H1 (cell line): ENCODE measurements at regions not wholly inside any gene's neighbourhood (a gene's known extent, or its start where the extent isn't known, plus 50 kb on each side); places are given as distances from the start of the nearest gene placed in this dataset.

ENCODE experiments used
- CTCF ChIA-PET: fragments of 300-600 bp; sonication (Branson Sonifier 250); formaldehyde crosslinking; loops from one replicate; lab custom pipeline; 2021; ENCODE audit not compliant: partially characterized antibody; lab: Charles Lee
- POLR2A ChIA-PET: fragments of 300-600 bp; sonication (Branson Sonifier 250); formaldehyde crosslinking; loops from one replicate; lab custom pipeline; 2021; ENCODE audit warnings: inconsistent platforms; ENCODE audit not compliant: partially characterized antibody; lab: Charles Lee
- DNase-seq, 2 experiments: peaks; one replicate each; pipeline versions ENCODE4 v3.0.0 to v3.0.0-alpha.2; 2010 to 2022; ENCODE audit warnings: low spot score in 2 of 2, low read depth in 1 of 2, mixed read lengths in 1 of 2
- FAIRE-seq: peaks from 2 replicates; lab custom pipeline; 2011; peaks lifted over from hg19 to GRCh38; lab: Jason Lieb, UNC
- H2AFZ ChIP-seq: 2 replicates; pipeline ENCODE4 v1.8.1; 2012; ENCODE audit warnings: low read length, inconsistent platforms
- H2AK5ac ChIP-seq: 2 replicates; pipeline ENCODE4 v1.6.1; 2013; ENCODE audit warnings: low read depth, low read length
- H2BK120ac ChIP-seq: replicated peaks from 2 replicates; pipeline ENCODE3; 2013; ENCODE audit warnings: low read depth, low read length, inconsistent platforms
- H2BK12ac ChIP-seq: 2 replicates; pipeline ENCODE4 v1.6.1; 2013; ENCODE audit warnings: low read depth, low read length
- H2BK15ac ChIP-seq: 2 replicates; pipeline ENCODE4 v1.6.1; 2013; ENCODE audit warnings: low read length
- H2BK20ac ChIP-seq: 2 replicates; pipeline ENCODE4 v1.6.1; 2013; ENCODE audit warnings: low read length
- H2BK5ac ChIP-seq: 2 replicates; pipeline ENCODE4 v1.6.1; 2013; ENCODE audit warnings: low read depth, low read length
- H3K14ac ChIP-seq: 2 replicates; pipeline ENCODE4 v1.6.1; 2013; ENCODE audit warnings: inconsistent platforms; ENCODE audit not compliant: insufficient read length
- H3K18ac ChIP-seq: 2 replicates; pipeline ENCODE4 v1.6.1; 2013; ENCODE audit warnings: low read length; ENCODE audit errors: extremely low read depth
- H3K23ac ChIP-seq: 2 replicates; pipeline ENCODE4 v1.6.1; 2013; ENCODE audit warnings: inconsistent platforms; ENCODE audit not compliant: insufficient read length
- H3K23me2 ChIP-seq: 2 replicates; pipeline ENCODE4 v1.6.1; 2013; ENCODE audit warnings: low read depth, low read length
- H3K27ac ChIP-seq: 2 replicates; pipeline ENCODE4 v1.6.1; 2011; ENCODE audit warnings: low read depth, low read length, inconsistent platforms
- H3K27me3 ChIP-seq, 4 experiments: replicated peaks in 1 of 4; 1 replicate in 1 of 4; 2 replicates in 3 of 4; pipeline versions ENCODE4 v1.6.1 to v1.8.1; 2011 to 2013; ENCODE audit warnings: low read length in 3 of 4, mild to moderate bottlenecking in 3 of 4, inconsistent platforms in 2 of 4, mixed read lengths in 2 of 4, moderate library complexity in 1 of 4; ENCODE audit not compliant: control insufficient read depth in 3 of 4, insufficient read depth in 3 of 4; ENCODE audit errors: extremely low read depth in 1 of 4
- H3K36me3 ChIP-seq, 4 experiments: 2 replicates each; pipeline versions ENCODE4 v1.6.1 to v1.8.1; 2011 to 2013; ENCODE audit warnings: mild to moderate bottlenecking in 4 of 4, low read length in 3 of 4, moderate library complexity in 2 of 4, control low read depth in 1 of 4, inconsistent platforms in 1 of 4; ENCODE audit not compliant: insufficient read depth in 4 of 4, control insufficient read depth in 2 of 4
- H3K4ac ChIP-seq: replicated peaks from 2 replicates; pipeline ENCODE3; 2013; ENCODE audit warnings: low read length, low read depth, mixed read lengths, inconsistent platforms; ENCODE audit not compliant: insufficient read length
- H3K4me1 ChIP-seq, 4 experiments: replicated peaks in 1 of 4; 1 replicate in 1 of 4; 2 replicates in 3 of 4; pipeline versions ENCODE4 v1.6.1 to v1.8.1; 2011 to 2013; ENCODE audit warnings: low read length in 3 of 4, inconsistent platforms in 2 of 4, mixed read lengths in 1 of 4; ENCODE audit not compliant: insufficient read depth in 4 of 4, control insufficient read depth in 3 of 4
- H3K4me2 ChIP-seq, 2 experiments: 2 replicates each; pipeline versions ENCODE4 v1.6.1 to v1.8.1; 2011 to 2013; ENCODE audit warnings: low read depth in 2 of 2, low read length in 2 of 2, control low read depth in 1 of 2, inconsistent platforms in 1 of 2, mild to moderate bottlenecking in 1 of 2; ENCODE audit not compliant: insufficient read depth in 1 of 2
- H3K4me3 ChIP-seq, 4 experiments: fragments of 200-600, 300-600 bp in 1 of 4; sonication (generic), shearing (Covaris generic), sonication (Bioruptor Twin) in 1 of 4; 2 replicates each; pipeline versions ENCODE4 v1.5.1 to v1.8.1; 2011 to 2016; ENCODE audit warnings: low read length in 4 of 4, low read depth in 3 of 4, control low read depth in 2 of 4, inconsistent platforms in 2 of 4, mild to moderate bottlenecking in 2 of 4, mixed read lengths in 1 of 4, moderate library complexity in 1 of 4; ENCODE audit not compliant: insufficient read depth in 2 of 4; ENCODE audit errors: extremely low read depth in 1 of 4
- H3K56ac ChIP-seq: replicated peaks from 2 replicates; pipeline ENCODE3; 2013; ENCODE audit warnings: low read depth, mild to moderate bottlenecking, mixed read lengths, low read length, inconsistent platforms; ENCODE audit not compliant: insufficient read length
- H3K79me1 ChIP-seq: 2 replicates; pipeline ENCODE4 v1.6.1; 2013; ENCODE audit warnings: low read depth, low read length, control low read depth
- H3K79me2 ChIP-seq, 2 experiments: 2 replicates each; pipeline versions ENCODE4 v1.6.1 to v1.8.1; 2012 to 2013; ENCODE audit warnings: low read length in 2 of 2, mild to moderate bottlenecking in 2 of 2, inconsistent platforms in 1 of 2; ENCODE audit not compliant: insufficient read depth in 2 of 2, control insufficient read depth in 1 of 2
- H3K9ac ChIP-seq, 4 experiments: replicated peaks in 1 of 4; 1 replicate in 1 of 4; 2 replicates in 3 of 4; pipeline versions ENCODE4 v1.6.1 to v1.8.1; 2011 to 2013; ENCODE audit warnings: low read depth in 3 of 4, low read length in 3 of 4, control low read depth in 2 of 4, mild to moderate bottlenecking in 2 of 4, moderate library complexity in 2 of 4, inconsistent platforms in 1 of 4; ENCODE audit errors: extremely low read depth in 1 of 4
- H3K9me3 ChIP-seq, 2 experiments: 2 replicates each; pipeline versions ENCODE4 v1.6.1 to v1.8.1; 2012 to 2013; ENCODE audit warnings: mild to moderate bottlenecking in 2 of 2, moderate library complexity in 2 of 2, control low read depth in 1 of 2, inconsistent platforms in 1 of 2, low read depth in 1 of 2, low read length in 1 of 2, mixed read lengths in 1 of 2; ENCODE audit not compliant: insufficient read depth in 2 of 2
- H4K20me1 ChIP-seq, 2 experiments: replicated peaks in 1 of 2; 2 replicates each; pipeline versions ENCODE3 to v1.8.1; 2011 to 2013; ENCODE audit warnings: inconsistent platforms in 2 of 2, low read length in 2 of 2, mild to moderate bottlenecking in 1 of 2; ENCODE audit not compliant: insufficient read depth in 2 of 2, control insufficient read depth in 1 of 2
- H4K5ac ChIP-seq: 2 replicates; pipeline ENCODE4 v1.6.1; 2013; ENCODE audit warnings: low read length, low read depth, mixed read lengths, inconsistent platforms; ENCODE audit not compliant: insufficient read length
- H4K8ac ChIP-seq: 2 replicates; pipeline ENCODE4 v1.8.0; 2013; ENCODE audit warnings: mild to moderate bottlenecking, moderate library complexity, low read length, inconsistent platforms; ENCODE audit not compliant: insufficient read depth; ENCODE audit errors: extremely low read depth
- H4K91ac ChIP-seq: replicated peaks from 2 replicates; pipeline ENCODE3; 2013; ENCODE audit warnings: low read length, mixed read lengths, inconsistent platforms; ENCODE audit not compliant: insufficient read length
- EGR1 ChIP-seq: IDR thresholded peaks from 2 replicates; pipeline ENCODE4 v1.6.1; 2011; ENCODE audit warnings: low read depth, low read length, borderline replicate concordance
- GABPA ChIP-seq: IDR thresholded peaks from 2 replicates; pipeline ENCODE4 v1.6.1; 2011; ENCODE audit warnings: mild to moderate bottlenecking, low read length, moderate library complexity, borderline replicate concordance; ENCODE audit not compliant: insufficient read depth
- HDAC2 ChIP-seq, 2 experiments: fragments of 300-600 bp in 1 of 2; sonication (generic) in 1 of 2; IDR thresholded peaks; 2 replicates each; pipeline ENCODE4 v1.6.1; 2011 to 2012; ENCODE audit warnings: low read depth in 2 of 2, low read length in 2 of 2, mild to moderate bottlenecking in 2 of 2, moderate library complexity in 2 of 2, borderline replicate concordance in 1 of 2, inconsistent platforms in 1 of 2
- JUN ChIP-seq: IDR thresholded peaks from 2 replicates; pipeline ENCODE4 v1.6.1; 2011; ENCODE audit warnings: low read depth, mild to moderate bottlenecking, improper control_type of control experiment, low read length
- KDM5A ChIP-seq: fragments of 200-600 bp; IDR thresholded peaks from 2 replicates; pipeline ENCODE4 v1.7.1; 2012; ENCODE audit warnings: mild to moderate bottlenecking, low read length, inconsistent platforms, mixed read lengths
- NANOG ChIP-seq: IDR thresholded peaks from 2 replicates; pipeline ENCODE4 v1.6.1; 2011; ENCODE audit warnings: low read length, low read depth, mild to moderate bottlenecking, inconsistent platforms; ENCODE audit not compliant: insufficient read depth, poor library complexity, severe bottlenecking
- POLR2AphosphoS5 ChIP-seq: IDR thresholded peaks from 2 replicates; pipeline ENCODE4 v1.6.1; 2011; ENCODE audit warnings: low read depth, low read length
- POU5F1 ChIP-seq: IDR thresholded peaks from 2 replicates; pipeline ENCODE4 v1.6.1; 2011; ENCODE audit warnings: low read depth, mild to moderate bottlenecking, low read length, moderate library complexity
- RFX5 ChIP-seq: IDR thresholded peaks from 2 replicates; pipeline ENCODE4 v1.6.1; 2011; ENCODE audit warnings: low read depth, low read length, improper control_type of control experiment, borderline replicate concordance
- RNF2 ChIP-seq: fragments of 200-900, 300-1000 bp; sonication (generic); IDR thresholded peaks from 2 replicates; pipeline ENCODE4 v1.7.1; 2016; ENCODE audit warnings: borderline replicate concordance, low read depth, mild to moderate bottlenecking, antibody characterized with exemption, low read length; ENCODE audit not compliant: poor library complexity, severe bottlenecking; ENCODE audit errors: missing control alignments
- SP2 ChIP-seq: IDR thresholded peaks from 2 replicates; pipeline ENCODE4 v1.6.1; 2012; ENCODE audit warnings: mild to moderate bottlenecking, low read length, inconsistent platforms
- TAF7 ChIP-seq: optimal IDR thresholded peaks from 2 replicates; pipeline ENCODE3; 2011; ENCODE audit warnings: low read depth, mild to moderate bottlenecking, inconsistent platforms, low read length, moderate library complexity, borderline replicate concordance
- TBP ChIP-seq: IDR thresholded peaks from 2 replicates; pipeline ENCODE4 v1.6.1; 2011; ENCODE audit warnings: low read depth, low read length, improper control_type of control experiment
- ZNF274 ChIP-seq: IDR thresholded peaks from 2 replicates; pipeline ENCODE4 v1.7.0; 2012; ENCODE audit warnings: low read length, borderline replicate concordance; ENCODE audit errors: extremely low read depth
- WGBS, 2 experiments: shearing (Covaris generic) in 1 of 2; methylation state at CpG; one replicate each; pipeline versions ENCODE4 v1.1.6 to v1.1.7; 2013 to 2015; ENCODE audit warnings: low lambda C conversion rate in 2 of 2, mixed read lengths in 2 of 2, inconsistent platforms in 1 of 2, low coverage in 1 of 2, missing lambda C conversion rate in 1 of 2; ENCODE audit not compliant: insufficient replicate concordance in 2 of 2, insufficient coverage in 1 of 2, insufficient read length in 1 of 2; ENCODE audit errors: extremely low coverage in 1 of 2, missing lambda C conversion rate in 1 of 2; 5-methylcytosine and 5-hydroxymethylcytosine counted together
- TF ChIP-seq, protein P1 (sequence below): IDR thresholded peaks from 2 replicates; pipeline ENCODE4 v1.6.1; 2012; ENCODE audit warnings: inconsistent platforms

GRCh38 chr4:43680421-43680820 is 768.2 kb downstream of the KCTD8 start:
- Histone ChIP-seq H3K27ac (no peak overlapping the region), H2BK20ac (no peak overlapping the region), H3K18ac (no peak overlapping the region), H3K36me3 (no peaks in the 10 kb centered on the region), H3K9ac (no peak overlapping the region), H3K4me1 (no peaks in the 10 kb centered on the region), H4K5ac (no peak overlapping the region), H3K9me3 (no peaks in the 10 kb centered on the region), H3K4me3 (no peak overlapping the region), H3K79me1 (no peaks in the 10 kb centered on the region), H3K23me2 (no peaks in the 10 kb centered on the region), H2BK120ac (no peak overlapping the region), H3K14ac (no peak overlapping the region), H2BK12ac (no peak overlapping the region), H3K4ac (no peak overlapping the region), H3K4me2 (no peak overlapping the region), H3K56ac (no peak overlapping the region), H2AFZ (no peak overlapping the region), H3K27me3 (peaks cover 0 to 1% (median 0%) of the 10 kb centered on the region in 4 experiments; a peak in 1 of 7 replicates), H2AK5ac (no peak overlapping the region), H2BK5ac (no peak overlapping the region), H4K91ac (no peak overlapping the region), H4K8ac (no peak overlapping the region), H2BK15ac (no peak overlapping the region), H4K20me1 (no peaks in the 10 kb centered on the region), H3K23ac (no peak overlapping the region), H3K79me2 (no peaks in the 10 kb centered on the region)
- 89% methylated on average over 1 of the region's 1 CpG; no CpG with 5 or more reads in 1 of the 2 experiments for WGBS, 2 experiments
- FAIRE-seq (no peak), DNase-seq (no peak)
- ChIA-PET POLR2A (no interaction called here), CTCF (no interaction called here)
- TF ChIP-seq SP2 (no peak), RFX5 (no peak), TAF7 (no peak), RNF2 (no peak), TBP (no peak), NANOG (no peak), HDAC2 (IDR thresholded peaks at IDR 0.05; ENCODE audit: borderline replicate concordance in 1 of 2, low read depth in 2 of 2, low read length in 2 of 2) (no peak), POU5F1 (no peak), KDM5A (no peak), ZNF274 (no peak), POLR2AphosphoS5 (no peak), JUN (no peak), GABPA (no peak), EGR1 (no peak)
- TF ChIP-seq, protein P1, sequence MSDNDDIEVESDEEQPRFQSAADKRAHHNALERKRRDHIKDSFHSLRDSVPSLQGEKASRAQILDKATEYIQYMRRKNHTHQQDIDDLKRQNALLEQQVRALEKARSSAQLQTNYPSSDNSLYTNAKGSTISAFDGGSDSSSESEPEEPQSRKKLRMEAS, result no peak
